ENCODE measurements at regions not wholly inside any gene's neighbourhood (a gene's known extent, or its start where the extent isn't known, plus 50 kb on each side); places are given as distances from the start of the nearest gene placed in this dataset.
"Not testable (repeated sequence)": the region's sequence is repeated elsewhere in the genome, so short reads cannot be mapped to it uniquely, and the experiment has no call there.

GRCh38 chr2:137886083-137886831, 78.0 kb upstream of the HNMT start:
- no peak for DNase-seq

- no peak for DNase-seq
Measured at GRCh38 chr2:137888845-137889244, 75.4 kb upstream of the HNMT start.

GRCh38 chr2:137892739-137893138, 71.5 kb upstream of the HNMT start:
- no peak for DNase-seq

GRCh38 chr2:137893145-137893544, 71.1 kb upstream of the HNMT start:
- no peak for DNase-seq

GRCh38 chr2:137896467-137896866, 67.8 kb upstream of the HNMT start:
- no peak for DNase-seq

GRCh38 chr2:137897082-137897481, 67.2 kb upstream of the HNMT start:
- DNase-seq, result no peak

- no peak for DNase-seq
Measured at GRCh38 chr2:137900421-137901141, 63.7 kb upstream of the HNMT start.

- DNase-seq, result peak; percentile 23
Measured at GRCh38 chr2:137910641-137911040, 53.6 kb upstream of the HNMT start.

GRCh38 chr2:137912371-137912770, 51.9 kb upstream of the HNMT start:
- no peak for DNase-seq

- DNase-seq, result no peak
Measured at GRCh38 chr2:137913169-137913568, 51.1 kb upstream of the HNMT start.

- DNase-seq, result not testable (repeated sequence)
Measured at GRCh38 chr2:137913648-137914047, 50.6 kb upstream of the HNMT start.
